ENCODE measurements at regions not wholly inside any gene's neighbourhood (a gene's known extent, or its start where the extent isn't known, plus 50 kb on each side); places are given as distances from the start of the nearest gene placed in this dataset.

DNA sequence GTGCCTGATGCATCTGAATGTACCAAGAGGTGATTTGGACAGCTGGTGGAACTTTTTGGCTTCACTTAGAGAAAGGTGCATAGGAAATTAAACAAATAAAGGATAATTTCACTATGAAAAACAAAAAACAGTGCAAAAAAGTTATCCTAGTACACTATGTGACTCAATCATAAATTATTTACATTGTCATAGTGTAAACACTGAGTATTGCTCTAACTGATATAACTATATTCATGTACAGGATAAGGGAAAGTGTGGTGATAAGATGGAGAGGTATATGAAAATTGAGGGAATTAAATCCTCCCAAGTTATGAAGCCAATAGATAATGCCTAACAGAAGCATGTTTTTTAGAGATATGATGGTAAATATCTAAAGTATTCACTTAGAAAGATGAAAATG is 50.2 kb upstream of the CPNE4 start:
- TF ChIP-seq, protein P1, sequence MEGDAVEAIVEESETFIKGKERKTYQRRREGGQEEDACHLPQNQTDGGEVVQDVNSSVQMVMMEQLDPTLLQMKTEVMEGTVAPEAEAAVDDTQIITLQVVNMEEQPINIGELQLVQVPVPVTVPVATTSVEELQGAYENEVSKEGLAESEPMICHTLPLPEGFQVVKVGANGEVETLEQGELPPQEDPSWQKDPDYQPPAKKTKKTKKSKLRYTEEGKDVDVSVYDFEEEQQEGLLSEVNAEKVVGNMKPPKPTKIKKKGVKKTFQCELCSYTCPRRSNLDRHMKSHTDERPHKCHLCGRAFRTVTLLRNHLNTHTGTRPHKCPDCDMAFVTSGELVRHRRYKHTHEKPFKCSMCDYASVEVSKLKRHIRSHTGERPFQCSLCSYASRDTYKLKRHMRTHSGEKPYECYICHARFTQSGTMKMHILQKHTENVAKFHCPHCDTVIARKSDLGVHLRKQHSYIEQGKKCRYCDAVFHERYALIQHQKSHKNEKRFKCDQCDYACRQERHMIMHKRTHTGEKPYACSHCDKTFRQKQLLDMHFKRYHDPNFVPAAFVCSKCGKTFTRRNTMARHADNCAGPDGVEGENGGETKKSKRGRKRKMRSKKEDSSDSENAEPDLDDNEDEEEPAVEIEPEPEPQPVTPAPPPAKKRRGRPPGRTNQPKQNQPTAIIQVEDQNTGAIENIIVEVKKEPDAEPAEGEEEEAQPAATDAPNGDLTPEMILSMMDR (IDR thresholded peaks at IDR 0.05), result no peak
- TF ChIP-seq, protein P2, sequence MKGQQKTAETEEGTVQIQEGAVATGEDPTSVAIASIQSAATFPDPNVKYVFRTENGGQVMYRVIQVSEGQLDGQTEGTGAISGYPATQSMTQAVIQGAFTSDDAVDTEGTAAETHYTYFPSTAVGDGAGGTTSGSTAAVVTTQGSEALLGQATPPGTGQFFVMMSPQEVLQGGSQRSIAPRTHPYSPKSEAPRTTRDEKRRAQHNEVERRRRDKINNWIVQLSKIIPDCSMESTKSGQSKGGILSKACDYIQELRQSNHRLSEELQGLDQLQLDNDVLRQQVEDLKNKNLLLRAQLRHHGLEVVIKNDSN (IDR thresholded peaks at IDR 0.05; ENCODE audit: borderline replicate concordance, low read depth), result no peak
